ENCODE measurements at regions not wholly inside any gene's neighbourhood (a gene's known extent, or its start where the extent isn't known, plus 50 kb on each side); places are given as distances from the start of the nearest gene placed in this dataset.
"Not testable (repeated sequence)": the region's sequence is repeated elsewhere in the genome, so short reads cannot be mapped to it uniquely, and the experiment has no call there.

DNA sequence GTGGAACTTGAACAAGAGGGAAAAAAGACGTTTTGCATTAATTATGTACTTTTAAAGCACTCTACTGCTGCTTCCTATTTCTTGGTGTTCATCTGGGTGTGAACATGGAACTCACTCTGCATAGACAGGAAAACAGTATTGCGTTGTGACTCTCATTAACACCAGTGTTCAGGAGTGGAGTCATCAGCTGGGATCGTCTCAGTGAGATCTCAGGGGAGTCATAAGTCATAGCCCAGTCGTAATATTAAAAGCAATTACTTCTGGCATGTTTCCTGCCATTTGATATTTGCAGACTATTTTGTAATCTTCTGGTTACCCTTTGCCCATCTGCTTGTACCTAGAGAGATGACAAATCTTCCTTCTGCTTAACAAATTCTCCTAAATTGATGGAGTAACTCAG lies 462.0 kb upstream of the ATP11B start:
- DNase-seq (ENCODE audit: low read depth in 3 of 3), result no peak

DNA sequence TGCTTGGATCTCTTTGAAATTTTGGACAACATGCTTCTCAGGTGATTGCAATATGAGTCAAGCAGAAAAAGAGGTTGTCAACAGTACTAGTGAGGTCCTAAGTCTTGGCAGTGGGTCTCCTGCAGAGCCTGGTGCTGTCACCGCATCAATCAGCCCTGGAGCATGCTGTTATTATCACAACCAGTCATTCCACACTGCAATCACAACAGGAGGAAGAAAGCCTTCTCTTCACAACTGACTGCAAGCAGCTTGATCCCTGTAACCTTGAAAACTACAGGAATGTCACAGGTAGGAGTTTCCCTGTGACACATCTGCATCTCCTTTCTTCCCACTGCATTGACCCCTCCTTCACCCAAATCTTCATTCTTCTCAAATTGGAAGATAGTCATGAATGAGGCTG lies 451.1 kb upstream of the ATP11B start:
- DNase-seq (ENCODE audit: low read depth in 3 of 3), result no peak

DNA sequence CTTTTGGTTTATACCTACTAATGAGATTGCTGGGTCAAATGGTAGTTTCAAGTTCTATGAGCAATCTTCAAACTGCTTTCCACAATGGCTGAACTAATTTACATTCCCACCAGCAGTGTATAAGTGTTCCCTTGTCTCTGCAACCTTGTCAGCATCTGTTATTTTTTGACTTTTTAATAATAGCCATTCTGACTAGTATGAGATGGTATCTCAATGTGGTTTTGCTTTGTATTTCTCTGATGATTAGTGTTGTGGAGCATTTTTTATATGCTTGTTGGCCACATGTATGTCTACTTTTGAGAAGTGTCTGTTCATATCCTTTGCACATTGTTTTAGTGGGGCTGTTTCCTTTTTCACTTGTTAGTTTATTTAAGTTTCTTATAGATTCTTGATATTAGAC lies 449.3 kb upstream of the ATP11B start:
- DNase-seq (ENCODE audit: low read depth in 3 of 3), result not testable (repeated sequence)

GRCh38 chr3:182349051-182349450 lies 444.3 kb upstream of the ATP11B start:
- no peak for DNase-seq (ENCODE audit: low read depth in 3 of 3)

GRCh38 chr3:182349951-182350517 lies 443.3 kb upstream of the ATP11B start:
- no peak for DNase-seq (ENCODE audit: low read depth in 3 of 3)

- DNase-seq (ENCODE audit: low read depth in 3 of 3), result no peak
Observed at GRCh38 chr3:182357928-182358327, 435.4 kb upstream of the ATP11B start.

DNA sequence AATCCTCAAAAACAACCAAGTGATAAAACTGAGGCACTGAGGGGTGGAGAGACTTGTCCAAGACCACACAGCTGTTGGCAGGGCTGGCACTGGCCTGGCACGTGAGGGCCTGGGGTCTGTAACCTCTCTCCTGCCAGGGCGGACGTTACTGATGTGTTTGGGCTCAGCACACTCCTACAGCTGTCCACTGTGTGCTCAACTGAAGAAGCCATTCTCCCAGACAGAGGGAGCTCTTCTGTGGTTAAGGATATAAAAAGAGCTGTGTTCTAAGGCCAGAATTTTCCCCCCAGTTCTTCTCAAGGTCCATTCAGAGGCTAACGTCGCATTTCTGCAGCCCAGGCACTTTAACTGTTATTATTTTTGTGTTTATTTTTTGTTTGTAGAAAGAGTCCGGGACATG lies 429.0 kb upstream of the ATP11B start:
- DNase-seq (ENCODE audit: low read depth in 3 of 3), result no peak

DNA sequence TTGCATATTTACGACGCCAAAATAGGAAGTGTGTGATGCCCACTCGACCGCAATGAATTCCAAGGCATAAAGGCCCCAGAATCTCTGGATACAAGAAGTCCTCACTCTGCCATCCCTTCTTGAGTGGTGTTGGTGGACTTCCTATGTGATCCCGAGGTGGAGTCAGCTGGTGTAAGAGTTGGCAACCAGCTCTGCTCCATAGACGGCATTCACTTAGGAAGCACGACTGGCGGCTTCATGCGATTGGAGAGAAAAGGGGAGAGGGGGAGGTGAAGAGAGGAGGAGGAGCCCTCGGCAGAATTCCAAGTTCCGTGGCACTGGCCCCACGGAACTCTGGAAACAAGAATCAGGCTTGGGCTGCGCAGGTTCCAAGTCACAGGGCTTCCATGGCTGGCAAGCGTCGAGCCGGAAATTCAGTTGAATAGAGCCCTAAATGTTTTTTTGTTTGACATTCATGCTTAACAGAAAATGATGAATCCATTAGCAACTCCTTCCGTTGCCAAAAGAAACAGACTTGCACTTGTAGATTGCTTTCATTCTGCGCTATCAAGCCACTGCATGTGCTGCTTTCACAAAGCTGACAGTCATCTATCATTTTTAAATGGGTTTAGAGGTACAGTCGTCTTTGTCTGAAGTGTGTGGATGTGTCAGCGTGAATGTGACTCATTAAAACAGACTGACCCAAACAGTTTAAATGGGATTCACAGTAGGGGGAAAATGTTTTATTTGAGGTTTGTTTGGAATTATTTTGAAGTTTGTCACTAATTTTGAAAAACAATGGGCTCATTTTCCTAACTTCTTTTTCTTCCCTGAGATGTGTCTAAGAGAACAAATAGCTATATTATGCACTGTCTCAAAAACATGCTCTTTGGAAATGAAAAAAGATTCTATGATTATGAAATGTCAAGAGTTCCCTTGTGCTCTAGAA lies 428.3 kb upstream of the ATP11B start:
- no peak for DNase-seq (ENCODE audit: low read depth in 3 of 3)

DNA sequence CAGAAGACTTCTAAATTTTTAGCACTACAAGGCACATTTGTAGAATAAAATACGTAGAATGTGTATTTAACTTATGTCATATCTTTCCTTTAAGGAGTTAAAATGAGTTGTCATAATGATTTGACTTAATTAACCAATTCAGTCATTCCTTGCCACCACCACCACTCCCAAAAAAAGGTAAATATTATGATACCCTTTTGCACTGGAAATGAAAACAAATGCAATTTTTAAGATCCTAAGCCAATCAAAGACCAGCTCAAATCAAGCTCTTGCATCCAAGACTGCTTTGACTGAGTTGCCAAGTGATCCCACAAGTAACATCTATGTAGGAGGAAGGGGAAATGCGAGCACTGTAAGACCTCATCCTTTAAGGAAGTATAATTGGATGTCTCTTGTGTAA lies 426.6 kb upstream of the ATP11B start:
- DNase-seq (ENCODE audit: low read depth in 3 of 3), result no peak

GRCh38 chr3:182369861-182370260 lies 423.4 kb upstream of the ATP11B start:
- no peak for DNase-seq (ENCODE audit: low read depth in 3 of 3)

- no peak for DNase-seq (ENCODE audit: low read depth in 3 of 3)
Observed at GRCh38 chr3:182370949-182371348, 422.4 kb upstream of the ATP11B start.

DNA sequence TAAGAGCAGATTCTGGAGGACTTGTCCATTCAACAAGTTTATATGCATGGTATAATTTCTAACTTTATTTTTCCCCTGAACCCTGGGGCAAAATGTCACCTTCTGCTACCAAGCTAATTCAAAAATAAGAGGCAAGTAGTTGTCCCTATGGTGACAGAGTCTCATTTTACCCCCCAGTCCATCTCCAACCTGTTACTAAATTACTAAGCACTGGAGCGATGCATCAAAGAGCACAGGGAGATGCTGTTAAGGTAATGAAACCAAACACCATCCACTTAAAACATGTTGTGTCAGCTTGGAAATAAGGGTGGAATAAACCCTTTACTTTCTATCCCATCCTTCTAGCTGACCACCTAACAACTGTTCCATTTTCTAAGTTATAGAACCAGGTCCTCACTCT lies 417.4 kb upstream of the ATP11B start:
- DNase-seq (ENCODE audit: low read depth in 3 of 3), result no peak

GRCh38 chr3:182382112-182382857 lies 411.0 kb upstream of the ATP11B start:
- no peak for DNase-seq (ENCODE audit: low read depth in 3 of 3)

- no peak for DNase-seq (ENCODE audit: low read depth in 3 of 3)
Observed at GRCh38 chr3:182384221-182384620, 409.1 kb upstream of the ATP11B start.

DNA sequence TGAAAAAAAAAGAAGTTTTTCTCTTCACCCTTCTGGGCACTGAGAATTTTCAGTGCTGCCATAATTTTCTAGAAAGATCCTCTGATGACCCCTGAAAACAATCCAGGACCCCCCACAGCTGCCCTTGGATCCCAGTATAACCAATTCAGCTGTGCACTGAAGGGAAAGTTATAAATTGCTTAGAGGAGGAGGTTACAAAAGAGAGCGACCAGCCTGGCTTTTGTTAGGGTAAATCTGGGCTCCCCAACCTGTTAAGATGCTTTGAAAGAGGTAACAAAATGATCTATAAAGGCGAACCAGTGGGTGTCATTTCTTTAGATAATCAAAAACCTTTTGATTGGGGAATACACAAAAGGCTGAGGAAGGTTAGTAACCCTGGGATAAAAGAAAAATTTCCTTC lies 407.9 kb upstream of the ATP11B start:
- DNase-seq (ENCODE audit: low read depth in 3 of 3), result no peak

GRCh38 chr3:182388506-182388905 lies 404.8 kb upstream of the ATP11B start:
- no peak for DNase-seq (ENCODE audit: low read depth in 3 of 3)

DNA sequence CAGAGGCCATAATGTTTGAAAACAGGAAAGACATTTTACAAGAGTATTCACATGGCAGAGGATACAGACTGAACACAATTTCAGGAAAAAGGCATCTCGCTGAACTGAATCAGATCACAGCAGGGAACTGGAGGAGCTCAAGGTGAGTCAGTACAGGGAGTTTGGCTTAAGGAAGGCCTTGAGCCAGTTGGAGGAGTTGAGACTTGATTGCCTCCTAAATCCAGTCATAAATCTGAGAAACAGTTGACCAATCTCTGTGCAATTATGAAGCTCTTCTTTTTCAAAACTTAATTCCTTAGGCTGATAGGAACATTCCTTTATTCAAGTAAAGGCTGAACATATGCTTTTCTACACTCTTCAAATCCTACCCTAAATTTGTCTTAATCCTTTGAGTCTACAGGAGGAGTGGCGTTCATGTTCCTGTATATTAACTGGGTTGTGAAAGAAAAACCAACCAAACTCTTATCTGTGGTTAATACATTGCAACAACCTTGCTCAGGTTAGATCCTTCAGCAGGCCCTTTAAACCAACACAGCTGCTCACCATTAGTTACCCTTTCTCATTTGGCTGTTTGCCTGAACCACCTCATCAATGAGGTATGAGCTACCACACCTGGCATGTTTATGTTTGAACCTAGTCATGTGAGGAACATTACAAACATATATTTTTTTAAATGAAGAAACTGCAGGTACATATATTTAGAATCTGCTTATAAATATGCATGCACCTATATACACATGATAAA lies 404.1 kb upstream of the ATP11B start:
- no peak for DNase-seq (ENCODE audit: low read depth in 3 of 3)

DNA sequence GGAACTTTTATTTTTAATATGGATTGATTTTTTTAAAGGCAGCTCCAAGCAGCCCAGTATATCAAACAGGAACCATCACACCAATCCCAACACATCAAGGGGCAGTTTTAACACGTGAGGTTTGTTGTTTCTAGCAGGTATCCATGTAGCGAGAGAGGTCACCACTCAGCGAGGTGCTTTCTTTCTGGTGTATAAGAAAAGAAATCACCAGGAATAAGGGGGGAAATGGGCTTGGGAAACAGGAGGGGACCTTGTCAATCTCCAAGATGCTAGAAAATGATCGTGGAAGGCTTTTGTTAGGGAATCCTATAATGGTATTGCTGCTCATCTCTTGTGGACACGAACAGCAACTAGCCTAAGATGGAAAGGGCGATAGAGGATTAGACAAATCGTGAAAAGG lies 402.9 kb upstream of the ATP11B start:
- DNase-seq (ENCODE audit: low read depth in 3 of 3), result no peak

DNA sequence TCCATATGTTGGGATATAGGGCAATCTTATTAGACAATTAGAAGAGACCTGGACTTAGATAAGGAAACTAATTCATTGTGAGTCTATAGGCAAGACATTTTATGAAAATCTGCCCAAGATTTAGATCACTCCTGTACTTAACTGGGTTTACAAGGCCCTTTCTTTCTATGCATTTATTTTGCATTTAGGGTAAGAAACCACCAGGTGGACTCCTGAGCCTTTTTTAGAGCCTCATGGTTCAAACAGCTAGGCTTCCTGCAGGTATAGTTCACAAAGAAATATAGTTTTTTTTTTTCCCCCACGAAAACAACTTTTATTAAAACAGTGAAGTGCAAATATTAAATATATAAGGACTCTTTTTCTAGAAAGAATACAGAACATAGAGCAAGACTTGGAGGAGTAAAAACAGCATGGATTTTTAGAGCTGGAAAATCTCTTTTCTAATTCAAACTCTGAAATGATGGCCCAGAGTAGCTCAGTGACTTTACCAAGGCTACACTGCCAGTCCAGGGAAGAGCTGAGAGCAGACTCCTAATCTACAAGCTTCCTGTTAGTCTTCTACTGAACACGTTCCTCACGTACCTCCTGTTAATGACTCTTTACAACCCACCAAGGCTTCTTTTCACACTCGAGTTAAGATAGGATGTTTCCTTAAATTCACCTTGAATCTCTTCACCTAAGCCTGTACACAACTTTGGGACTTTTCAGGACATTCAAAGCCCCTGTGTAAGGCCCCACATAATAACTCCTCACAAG lies 400.9 kb upstream of the ATP11B start:
- DNase-seq (ENCODE audit: low read depth in 3 of 3), result no peak

DNA sequence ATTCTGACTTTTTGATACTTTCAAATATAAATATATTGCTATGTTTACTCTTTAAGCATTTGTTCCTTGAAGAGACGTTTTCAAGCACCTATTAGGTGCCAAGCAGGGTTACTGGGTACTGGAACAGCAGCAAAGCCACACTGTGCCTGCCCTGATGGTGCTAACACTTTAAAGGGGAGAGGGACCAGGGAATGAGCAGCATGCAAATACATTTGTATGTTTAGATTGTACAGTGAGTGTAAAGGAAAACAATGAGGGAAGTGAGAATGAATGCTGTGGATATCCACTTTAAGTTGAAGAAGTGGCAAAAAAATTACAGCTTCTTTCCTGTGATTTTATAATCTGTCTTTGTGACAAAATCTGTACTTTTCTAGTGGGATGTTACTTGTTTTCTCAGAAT lies 400.2 kb upstream of the ATP11B start:
- no peak for DNase-seq (ENCODE audit: low read depth in 3 of 3)

DNA sequence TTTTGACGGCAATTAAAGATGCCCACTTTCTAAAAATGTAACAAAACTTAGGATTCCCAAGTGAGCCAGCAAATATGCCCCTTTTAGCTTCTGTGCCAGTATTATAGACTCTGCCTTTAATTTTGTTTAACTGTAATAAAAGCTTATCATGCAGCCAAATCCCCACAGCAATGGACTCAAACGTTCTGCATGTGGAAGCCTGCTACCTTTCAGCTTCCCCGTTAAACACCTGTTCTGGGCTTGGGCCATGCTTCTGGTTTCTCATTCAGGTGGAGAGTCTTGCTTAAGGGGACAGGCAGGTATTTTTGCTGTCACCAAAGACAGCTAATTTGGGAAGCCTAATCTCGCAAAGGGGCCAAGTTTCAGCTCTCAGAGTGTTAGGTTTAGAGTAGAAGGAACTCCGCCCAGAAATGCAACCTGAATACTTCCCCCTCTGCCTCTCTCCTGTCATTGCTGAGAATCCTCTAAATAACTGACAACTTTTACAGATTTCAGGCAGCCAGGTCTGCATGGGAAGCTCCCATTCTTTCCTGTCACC lies 399.4 kb upstream of the ATP11B start:
- DNase-seq (ENCODE audit: low read depth in 3 of 3), result no peak

Data from stimulated activated CD4-positive, alpha-beta T cell treated with anti-CD3 and anti-CD28 coated beads, TNF-alpha, amount 100 ng/mL, for 4 hours (primary cell).